NCI-H1930 (cell line): ENCODE measurements at regions not wholly inside any gene's neighbourhood (a gene's known extent, or its start where the extent isn't known, plus 50 kb on each side); places are given as distances from the start of the nearest gene placed in this dataset.

Experiments used
- DNase-seq, 2 experiments: peaks; one replicate each; lab custom pipeline; 2025; lab: John Stamatoyannopoulos, UW

DNA sequence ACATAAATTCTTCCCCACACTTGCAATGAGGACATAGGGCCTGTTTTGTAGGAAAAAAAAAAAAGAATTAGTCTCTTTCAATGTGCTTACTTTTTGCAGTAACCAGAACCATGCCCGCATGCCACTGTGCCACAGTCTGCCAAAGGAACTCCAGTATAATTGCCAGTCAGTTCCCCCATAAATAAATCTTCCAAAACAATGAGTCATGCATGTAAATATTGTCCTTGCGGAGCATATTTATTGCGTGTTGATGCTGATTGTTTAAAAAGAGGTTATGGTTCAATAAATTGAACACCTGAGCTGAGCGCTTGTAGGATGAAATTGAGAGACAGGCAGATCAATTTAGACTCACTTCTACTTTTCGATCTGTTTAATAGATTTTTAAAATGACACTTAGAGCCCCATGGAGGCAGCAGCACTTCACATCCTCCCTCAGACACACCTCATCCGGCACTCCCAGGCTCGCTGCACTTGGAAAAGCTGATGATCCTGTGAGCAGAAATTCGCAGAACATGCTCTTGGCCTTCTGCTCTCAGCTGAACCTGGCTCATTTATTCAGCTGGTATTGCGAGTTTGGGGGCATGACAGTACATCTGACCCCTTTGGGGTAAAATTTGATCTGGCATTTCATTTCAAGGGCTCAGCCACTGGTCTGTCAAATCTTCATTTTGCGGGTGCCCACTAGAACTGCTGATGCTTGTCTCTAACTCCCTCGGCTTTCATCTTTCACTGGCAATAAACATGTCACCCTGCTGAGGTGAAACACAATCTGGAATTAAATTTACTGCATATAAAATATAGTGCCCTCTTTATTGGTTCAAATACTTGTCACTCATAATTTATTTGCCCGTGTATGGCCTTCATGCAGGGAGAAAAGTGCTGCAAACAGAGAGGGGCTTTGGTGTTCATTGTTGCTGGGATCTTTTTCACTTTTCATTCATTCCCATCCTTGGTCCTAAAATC lies 371.1 kb upstream of the POU3F2 start:
- DNase-seq: no peak

DNA sequence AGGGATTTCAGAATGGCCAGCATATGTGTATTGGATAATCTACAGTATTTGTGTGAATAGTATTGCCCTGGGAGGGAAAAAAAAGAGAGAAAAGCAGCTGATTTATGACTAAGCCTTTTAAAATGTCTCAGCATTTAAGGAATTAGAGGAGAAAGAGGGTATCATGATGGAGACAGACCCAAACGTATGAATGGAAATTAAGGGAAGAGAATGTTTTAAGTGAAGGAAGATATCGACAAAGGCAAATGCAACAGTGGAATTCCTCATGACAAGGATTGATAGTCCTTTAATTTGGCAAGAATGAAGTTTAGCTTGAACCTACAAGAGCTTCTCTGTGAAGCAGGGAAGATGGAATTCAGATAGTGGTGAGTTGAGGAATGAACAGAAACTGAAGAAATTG lies 367.3 kb upstream of the POU3F2 start:
- no peak for DNase-seq

DNA sequence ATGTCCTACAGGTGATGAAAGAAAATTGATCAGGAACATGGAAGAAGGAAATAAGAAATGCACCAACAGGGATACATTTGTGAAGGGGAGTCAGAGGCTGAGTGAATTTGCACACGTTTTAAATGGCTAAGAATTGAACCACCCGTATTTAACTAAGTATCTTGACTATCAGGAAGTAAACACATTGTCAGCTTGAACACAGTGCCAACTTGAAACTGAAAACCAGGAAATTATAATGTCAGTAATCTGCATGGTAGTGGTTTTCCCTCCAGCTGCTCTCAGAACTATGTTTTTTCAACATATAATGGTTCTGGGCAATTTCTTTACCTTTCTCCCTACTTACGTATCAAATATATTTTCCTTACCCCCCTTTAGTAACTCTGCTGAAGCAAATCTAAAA lies 366.5 kb upstream of the POU3F2 start:
- DNase-seq: no peak

DNA sequence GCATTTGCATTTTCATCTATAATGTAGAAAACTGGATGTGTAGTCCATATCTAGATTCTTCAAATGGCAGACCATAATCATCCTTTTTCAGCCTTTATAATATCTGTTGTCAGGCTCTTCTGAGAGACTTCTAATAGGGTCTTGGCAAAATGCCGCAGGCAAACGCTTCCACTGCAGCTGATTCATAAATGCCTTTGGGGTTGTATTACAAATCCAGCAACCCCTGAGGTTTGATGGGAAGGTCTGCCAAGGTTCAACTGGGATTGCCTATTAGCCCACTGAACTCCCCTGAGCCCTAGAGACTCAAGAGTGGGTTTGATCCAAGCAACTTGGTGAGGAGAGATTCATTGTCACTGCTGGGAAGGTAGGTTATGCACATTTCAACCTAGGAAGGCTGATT lies 365.2 kb upstream of the POU3F2 start:
- DNase-seq: no peak

DNA sequence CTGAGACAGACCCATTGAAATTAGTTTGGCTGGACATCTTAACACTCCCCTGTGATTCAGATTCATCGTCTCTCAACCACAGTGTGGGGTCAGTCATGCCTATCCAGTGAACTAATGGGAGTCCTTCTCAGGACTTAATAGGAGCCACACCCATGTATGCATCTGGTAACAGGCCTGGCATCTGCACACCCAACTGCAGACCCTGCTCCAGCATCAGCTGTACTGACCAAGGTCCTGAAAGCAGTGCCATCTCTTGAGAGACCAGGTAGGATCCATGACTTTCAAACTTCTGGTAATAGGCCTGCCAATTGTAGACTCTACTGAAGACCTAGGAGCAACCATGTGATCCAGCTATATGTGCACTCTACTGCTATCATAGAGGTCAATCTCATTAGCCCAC lies 363.6 kb upstream of the POU3F2 start:
- no peak for DNase-seq

DNA sequence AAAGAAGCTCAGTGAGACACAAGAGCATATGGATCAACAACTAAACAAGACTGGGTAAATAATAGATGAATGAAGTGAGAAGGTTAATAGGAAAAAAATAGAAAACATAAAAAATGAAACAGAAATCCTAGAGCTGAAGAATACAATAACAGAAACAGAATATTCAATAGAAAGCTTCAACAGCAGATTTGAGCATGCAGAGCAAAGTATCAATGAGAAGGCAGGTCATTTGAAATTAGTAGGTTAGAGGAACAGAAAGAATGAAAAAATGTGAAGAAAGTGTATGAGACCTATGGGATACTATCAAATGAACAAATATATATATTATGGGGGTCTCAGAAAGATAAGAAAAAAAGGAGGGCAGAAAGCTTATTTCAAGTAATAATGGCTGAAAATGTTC lies 362.9 kb upstream of the POU3F2 start:
- no peak for DNase-seq

DNA sequence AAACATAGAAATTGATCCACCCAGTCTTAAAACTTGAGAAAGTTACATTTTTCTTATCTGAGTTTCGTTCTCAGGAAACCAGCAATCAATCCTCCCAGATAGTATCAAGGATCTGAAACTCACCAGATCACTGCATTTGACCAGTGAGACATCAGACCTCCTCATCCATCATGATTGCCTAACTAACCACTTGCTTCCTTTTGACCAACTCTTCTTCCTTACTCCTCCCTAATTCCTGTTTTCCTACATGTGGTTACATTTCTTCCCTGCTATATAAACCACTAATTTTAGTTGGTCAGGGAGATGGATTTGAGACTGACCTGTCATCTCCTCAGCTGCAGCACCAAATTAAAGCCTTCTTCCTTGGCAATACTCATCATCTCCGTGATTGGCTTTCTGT lies 357.1 kb upstream of the POU3F2 start:
- no peak for DNase-seq

DNA sequence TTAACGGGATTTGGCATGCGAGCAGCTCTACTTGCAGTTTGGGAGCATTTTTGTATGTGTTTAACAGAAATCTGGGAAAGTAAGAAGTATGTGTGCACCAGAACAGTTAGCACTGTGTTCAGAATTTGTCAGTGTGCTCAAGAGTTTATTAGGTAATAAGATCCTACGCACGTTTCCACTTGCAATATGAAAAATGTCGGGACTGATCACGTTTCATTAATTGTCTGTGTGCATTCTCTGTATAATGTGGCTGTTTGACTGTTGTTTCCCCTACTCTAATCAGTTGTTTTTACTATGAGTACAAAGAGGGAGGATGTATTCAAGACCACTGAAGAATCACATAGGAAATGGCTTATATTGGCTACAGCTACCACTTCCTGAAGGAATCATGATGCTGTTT lies 349.7 kb upstream of the POU3F2 start:
- DNase-seq: no peak

DNA sequence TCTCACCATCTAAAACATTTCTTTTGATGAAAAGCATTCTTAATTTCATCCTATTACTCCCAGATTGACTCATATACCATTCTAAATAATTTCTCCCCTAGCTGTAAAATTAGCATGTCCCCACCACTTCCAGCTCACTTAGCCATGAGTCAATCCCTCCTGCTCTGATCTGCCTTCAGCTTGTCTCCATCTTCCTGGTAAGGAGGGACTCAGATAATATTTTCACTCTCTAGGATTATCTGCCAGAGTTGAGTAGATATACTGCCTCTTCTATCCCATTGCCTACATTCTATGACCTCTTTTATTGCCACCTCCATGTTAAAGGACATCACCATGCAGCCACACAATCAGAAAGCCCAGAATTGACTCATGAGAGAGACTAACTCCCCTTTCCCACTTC lies 348.8 kb upstream of the POU3F2 start:
- DNase-seq: no peak

DNA sequence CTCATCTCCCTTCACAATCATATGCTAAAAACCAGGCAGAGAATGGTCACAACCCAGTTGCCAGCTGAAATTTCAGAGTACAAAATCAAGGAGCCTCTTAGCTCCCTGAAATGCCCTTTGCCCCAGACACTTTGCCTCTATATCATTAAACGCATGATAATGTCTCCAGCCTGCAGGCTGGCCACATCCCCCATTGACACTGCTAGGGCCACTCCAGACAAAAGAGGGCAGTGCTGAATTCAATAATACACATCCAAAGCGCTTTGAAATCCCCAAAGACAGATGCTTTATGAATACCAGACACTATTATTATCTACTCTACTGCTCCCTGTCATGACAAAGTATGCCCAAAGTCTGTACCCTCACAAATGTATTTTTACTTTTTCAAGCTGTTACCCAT lies 348.3 kb upstream of the POU3F2 start:
- no peak for DNase-seq

DNA sequence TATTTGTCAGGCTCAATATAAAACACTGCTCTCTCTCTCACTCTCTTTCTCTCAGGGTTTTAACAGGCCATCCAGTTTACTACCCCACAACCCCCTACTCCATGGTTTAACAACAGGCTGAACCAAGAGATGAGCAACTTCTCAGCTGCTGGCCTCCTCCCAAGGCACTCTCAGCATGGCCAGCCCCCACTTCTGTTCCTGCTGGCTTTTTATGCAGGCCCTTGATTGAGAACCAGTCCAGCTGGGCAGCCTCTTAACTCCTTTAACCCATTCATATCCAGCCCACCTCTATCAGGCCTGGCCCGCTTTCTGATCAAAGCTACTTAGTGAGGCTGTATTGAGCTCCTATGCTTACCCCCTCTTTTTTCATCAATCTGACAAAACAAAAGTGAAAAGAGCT lies 346.8 kb upstream of the POU3F2 start:
- DNase-seq: no peak

DNA sequence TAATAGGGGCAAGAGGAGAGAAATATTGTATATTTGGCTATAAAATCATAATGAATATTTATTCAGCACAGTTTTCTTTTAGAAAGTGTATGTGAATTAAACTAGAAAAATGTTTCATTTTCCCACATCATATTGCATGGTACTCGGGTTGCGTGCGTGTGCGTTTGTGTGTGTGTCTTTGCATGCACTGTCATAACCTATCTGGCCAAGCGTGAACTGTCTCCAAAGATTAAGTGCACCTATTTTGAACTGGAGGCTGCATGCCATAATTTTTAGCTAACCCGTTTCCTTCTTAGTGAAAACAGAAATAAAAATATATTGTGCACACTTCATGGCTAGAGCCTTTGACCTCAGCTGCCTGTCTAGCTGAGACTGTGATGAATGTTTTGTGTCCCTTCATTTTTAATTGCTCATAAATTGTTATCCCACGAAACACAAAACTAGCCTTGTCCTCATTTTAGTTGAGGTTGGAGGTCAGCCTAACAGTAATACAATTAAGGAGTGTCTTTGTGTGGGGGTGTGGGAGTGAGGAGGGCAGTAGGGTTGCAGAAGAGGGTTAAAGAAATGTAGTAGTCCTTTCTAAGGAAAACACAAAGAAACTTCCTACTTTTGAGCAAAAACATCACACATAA lies 336.1 kb upstream of the POU3F2 start:
- no peak for DNase-seq

DNA sequence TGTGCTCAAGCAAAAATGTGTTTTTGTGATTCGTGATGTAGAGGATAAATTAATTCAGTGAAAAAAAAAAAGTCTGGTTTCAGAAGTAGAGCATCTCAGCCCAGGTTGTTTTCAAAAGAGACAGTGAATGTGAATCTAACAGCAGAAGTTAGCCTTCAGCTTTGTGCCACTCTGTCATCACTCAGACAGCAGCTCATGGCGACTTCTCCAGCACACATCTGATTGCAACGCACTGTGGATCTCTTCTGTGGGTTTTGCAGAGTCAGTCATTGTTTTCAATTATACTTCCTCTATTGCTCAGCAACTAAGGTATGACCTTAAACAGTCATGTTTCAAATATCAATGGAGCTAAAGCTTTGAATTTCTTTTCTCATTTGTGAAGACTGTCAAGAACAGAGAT lies 335.5 kb upstream of the POU3F2 start:
- no peak for DNase-seq

DNA sequence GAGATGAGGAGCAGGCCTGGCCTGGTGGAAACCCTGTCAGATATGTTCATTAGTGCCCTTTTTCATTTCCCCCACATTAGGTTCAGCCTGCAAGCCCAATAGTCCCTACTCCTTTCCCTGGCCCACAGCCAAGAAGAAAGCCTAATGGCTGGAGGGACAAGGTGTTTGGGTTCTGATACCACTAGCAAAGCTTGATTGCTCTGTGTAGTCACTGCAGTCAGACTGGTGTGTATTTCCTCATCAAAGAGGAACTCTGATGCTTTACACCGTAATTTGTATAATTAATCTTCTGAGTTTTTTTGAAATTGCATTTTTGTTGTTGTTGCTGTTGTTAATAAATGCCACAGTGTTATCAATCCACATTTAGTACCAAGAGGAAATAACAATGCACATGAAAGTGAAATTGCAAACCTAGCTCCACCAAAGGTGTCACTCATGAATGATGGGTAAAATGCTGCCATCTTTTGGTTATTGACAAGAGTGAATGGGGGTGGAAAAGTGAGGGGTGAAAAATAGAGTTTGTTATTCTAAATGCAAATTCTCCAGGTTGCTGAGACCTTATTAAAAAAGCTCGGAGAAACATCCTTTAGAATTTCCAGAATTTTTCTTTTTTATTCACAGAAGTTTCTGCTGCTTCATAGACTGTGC lies 320.2 kb upstream of the POU3F2 start:
- no peak for DNase-seq

DNA sequence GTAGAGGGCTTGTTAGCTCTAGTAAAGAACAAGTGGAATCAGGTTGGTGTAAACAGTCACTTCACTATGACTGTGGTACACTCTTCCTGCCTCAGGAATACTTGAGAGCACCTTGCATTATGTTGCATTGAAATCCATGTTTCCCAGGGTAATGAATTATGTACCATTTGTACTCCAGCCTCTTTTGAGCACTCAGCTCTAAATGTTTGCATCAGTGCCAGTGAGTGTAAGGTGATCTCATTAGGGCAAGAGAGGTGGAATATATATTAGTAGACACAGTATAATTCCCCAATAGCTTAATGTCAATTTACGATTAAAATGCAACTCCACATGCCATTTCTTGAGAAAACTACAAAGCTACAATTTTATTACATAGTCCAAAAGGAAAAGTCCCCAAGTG lies 319.6 kb upstream of the POU3F2 start:
- no peak for DNase-seq

DNA sequence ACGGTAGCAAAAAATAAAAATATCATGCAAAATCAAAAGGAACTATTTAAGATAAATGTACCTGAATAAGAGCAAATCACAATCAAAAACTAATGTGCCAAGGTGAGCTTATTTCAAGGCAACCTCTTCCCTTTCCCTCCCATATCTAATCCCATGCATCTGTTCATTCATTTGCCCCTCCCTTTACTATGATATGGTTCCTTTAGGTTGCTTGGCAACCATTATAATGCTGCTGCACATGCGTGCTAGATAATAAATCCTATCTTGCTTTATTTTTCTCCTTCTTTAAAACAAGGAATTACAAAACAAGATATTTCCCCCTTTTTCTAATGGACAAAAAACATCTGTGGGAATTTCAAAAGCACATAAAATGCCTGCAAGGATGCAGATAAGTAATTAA lies 318.2 kb upstream of the POU3F2 start:
- no peak for DNase-seq

DNA sequence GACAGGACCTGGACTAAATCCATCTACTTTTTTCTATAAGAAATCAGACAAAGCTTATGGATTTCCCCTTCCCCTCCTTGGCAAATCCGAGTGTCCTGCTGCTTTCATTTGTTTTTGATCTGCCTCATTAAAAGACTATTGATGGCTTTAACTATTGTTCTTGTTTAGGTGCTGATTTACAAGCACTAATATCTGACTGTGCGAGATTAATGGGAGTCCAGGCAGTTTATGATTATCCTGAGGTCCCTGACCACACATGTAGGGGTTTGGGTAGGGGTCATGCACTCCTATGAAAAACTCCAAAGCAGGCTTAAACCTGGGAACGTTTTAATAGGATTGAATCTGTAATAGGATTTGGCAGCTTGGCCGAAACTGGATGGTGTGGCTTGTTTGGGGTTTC lies 317.5 kb upstream of the POU3F2 start:
- no peak for DNase-seq

DNA sequence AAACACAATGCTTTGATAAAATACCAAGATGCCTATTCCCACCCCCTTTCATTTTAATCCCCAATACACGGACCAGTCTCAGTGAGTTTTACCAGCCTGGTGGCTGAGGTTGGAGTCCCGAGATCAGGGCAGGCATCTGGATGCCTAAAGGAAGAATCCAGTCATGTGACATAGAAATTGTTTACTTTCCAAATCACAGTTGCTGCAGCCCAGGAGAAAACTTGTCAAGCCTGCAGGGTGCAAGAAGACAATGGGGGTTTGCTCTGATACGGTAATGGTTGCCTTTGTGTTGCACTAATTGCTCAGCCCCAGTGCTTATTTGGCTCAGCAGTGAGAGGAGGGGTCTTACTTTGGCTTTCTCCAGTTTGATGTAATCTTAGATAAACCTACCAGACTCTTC lies 308.5 kb upstream of the POU3F2 start:
- DNase-seq: no peak

DNA sequence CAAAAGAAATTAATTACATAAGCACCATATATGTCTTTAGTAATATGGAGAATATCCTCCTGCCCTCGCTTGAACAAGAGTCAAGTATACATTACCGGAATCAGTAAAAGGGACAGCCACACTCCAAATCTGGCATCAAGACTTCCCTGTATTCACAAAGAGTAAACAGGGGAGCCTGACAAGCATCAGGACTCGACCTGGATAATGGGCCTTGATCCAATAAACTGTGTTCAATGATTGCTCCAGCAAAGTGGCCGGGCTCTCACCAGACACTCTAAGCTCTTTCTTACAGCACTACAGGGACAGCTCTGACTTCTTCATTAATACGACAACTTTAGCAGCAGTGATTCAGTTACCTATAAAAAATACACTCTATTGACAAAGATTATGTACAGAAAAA lies 307.9 kb upstream of the POU3F2 start:
- no peak for DNase-seq

DNA sequence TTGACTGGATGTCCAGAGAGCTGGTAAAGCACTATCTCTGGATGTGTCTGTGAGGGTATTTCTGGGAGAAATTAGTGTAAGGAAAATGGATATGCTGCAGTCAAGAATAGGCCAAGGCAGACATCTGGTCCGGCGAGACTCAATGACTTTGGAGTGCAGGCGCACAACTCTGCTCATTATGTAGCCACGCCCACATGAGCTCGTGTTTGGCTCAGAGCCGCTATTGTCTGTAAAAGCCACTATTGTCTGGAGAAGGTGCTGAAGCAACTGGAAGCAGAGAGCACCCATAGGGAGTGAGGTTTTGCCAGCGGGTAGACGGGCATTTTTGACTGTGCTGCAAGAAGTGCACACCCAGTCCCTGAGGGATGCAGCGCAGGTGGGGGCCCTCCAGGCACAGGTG lies 305.0 kb upstream of the POU3F2 start:
- DNase-seq: no peak

DNA sequence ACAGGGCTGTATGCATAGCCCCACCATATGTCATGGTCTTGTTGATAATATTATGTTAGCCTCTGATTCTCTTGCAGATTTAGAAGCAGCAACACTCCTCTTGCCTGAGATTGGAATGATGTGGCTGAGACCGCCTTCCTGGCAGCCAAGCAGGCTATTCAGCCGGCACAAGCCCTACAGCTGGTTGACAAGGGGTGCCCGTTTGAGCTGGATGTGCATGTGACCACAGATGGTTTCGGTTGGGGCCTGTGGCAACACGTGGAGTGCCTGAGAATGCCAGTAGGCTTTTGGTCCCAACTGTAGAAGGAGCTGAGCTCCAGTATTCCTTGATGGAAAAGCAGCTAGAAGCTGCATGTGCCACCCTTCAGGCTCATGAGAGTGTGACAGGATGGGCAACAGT lies 303.6 kb upstream of the POU3F2 start:
- no peak for DNase-seq

DNA sequence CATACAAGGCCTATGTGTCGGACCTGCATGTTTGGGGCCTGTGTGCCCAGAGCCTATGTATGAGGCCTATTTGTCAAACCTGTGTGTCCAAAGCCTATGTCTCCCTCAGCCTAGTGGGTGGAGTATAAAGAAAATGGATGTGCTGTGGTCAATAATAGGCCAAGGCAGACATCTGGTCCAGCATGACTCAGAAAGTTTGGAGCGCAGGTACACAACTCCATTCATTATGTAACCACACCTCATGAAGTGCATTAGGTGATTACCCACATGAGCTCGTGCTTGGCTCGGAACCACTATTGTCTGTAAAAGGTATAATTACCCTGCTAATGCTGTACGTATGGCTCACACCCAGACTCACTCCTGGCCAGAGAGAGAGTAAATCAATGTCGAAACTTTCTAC lies 302.4 kb upstream of the POU3F2 start:
- no peak for DNase-seq

DNA sequence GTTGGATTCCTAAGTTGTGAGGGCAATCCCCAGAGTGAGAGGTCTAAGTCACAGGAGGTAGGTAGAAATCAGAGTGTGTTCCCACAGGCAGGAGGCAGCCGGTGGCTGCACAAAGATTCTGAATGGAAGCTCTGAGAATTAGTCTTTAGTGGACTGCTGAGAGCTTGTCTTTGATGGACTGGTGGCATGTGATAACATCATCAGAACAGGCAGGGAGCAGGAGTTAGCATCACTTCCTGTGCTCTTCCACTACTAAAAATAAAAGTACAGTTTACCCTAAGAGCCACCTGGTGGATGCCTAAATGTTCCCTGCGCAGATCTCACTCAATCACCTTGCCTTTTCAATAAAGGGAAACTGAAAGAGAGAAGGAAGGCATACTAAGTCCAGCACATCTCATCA lies 294.6 kb upstream of the POU3F2 start:
- DNase-seq: no peak
